ENCODE measurements at regions not wholly inside any gene's neighbourhood (a gene's known extent, or its start where the extent isn't known, plus 50 kb on each side); places are given as distances from the start of the nearest gene placed in this dataset.

DNA sequence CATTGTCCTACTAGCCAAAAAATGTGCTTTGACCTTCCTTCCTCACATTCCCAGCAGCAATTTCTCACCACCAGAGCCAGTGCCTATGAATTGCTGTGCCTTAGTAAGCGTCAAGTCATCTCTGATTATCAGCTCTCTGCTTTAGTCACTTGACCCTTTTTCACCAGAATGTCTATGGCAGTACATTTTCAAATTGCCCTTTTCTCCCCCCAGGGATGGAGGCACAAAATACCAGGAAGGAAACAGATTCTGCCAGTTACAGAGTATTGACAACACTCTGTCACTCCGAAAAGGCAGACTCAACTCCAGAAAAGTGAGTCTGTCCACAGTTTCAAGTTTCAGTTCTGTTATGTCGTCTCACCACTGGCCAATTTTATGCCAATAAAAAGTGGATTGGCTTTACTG, 167.4 kb downstream of the TNFSF18 start:
- TF ChIP-seq, protein P1, sequence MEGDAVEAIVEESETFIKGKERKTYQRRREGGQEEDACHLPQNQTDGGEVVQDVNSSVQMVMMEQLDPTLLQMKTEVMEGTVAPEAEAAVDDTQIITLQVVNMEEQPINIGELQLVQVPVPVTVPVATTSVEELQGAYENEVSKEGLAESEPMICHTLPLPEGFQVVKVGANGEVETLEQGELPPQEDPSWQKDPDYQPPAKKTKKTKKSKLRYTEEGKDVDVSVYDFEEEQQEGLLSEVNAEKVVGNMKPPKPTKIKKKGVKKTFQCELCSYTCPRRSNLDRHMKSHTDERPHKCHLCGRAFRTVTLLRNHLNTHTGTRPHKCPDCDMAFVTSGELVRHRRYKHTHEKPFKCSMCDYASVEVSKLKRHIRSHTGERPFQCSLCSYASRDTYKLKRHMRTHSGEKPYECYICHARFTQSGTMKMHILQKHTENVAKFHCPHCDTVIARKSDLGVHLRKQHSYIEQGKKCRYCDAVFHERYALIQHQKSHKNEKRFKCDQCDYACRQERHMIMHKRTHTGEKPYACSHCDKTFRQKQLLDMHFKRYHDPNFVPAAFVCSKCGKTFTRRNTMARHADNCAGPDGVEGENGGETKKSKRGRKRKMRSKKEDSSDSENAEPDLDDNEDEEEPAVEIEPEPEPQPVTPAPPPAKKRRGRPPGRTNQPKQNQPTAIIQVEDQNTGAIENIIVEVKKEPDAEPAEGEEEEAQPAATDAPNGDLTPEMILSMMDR (IDR thresholded peaks at IDR 0.05; ENCODE audit: control extremely low read depth, extremely low read depth, low read depth, missing control alignments) = no peak
- POLR2A ChIA-PET = no interaction called here
- CTCF ChIA-PET = interaction anchor here (0.9 to 2.6 kb wide), 2 partner anchors 11 to 33 kb away, joined by 3 to 8 read pairs; no protein-coding TSS in a partner anchor
- DNase-seq (ENCODE audit: extremely low spot score) = no peak

DNA sequence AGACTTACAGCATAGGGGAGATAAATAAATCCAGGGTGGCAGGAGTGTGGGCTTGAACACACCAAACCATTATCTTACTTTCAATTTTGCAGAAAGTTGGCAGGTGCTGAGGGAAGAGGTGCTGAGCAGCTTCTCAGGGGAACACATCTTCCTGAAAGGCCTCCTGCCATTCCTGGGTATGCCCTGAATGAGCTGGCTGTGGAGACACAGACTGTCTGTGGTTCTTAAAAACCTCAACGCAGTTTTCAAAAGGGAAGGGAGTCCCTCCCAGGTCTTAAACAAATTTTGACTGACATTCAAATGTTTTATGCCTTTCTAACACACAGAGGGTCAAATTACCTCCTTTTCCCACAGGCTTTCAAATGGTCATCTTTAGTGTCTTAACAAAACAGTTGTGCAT, 166.9 kb downstream of the TNFSF18 start:
- POLR2A ChIA-PET = no interaction called here
- CTCF ChIA-PET = interaction anchor here (0.9 to 2.6 kb wide), 3 partner anchors 11 to 158 kb away, joined by 3 to 8 read pairs (median 3); no protein-coding TSS in a partner anchor
- TF ChIP-seq, protein P1 (IDR thresholded peaks at IDR 0.05; ENCODE audit: control extremely low read depth, extremely low read depth, low read depth, missing control alignments) = no peak
- DNase-seq (ENCODE audit: extremely low spot score) = no peak

DNA sequence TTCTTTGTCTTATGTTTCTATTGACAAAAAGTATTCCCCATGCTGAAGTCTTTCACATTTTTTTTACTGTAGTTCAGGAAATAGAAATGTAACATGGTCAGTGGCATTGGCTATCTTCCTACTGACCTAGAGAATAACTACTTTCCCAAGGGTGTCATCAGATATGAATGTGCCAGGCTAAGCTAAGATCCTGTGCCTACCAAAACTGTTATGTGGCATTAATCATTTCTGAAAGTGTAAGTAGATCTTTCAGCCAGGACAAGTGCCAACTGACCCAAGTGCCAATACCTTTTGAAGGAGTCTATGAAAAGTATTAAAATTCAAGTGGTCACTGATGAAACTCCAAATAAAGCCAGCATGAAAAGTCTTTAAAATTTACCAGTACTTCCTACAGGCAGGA, 165.3 kb downstream of the TNFSF18 start:
- CTCF ChIA-PET = interaction anchor here (0.7 kb wide), 1 partner anchor 22 kb away, joined by 3 read pairs; no protein-coding TSS in a partner anchor
- POLR2A ChIA-PET = no interaction called here

DNA sequence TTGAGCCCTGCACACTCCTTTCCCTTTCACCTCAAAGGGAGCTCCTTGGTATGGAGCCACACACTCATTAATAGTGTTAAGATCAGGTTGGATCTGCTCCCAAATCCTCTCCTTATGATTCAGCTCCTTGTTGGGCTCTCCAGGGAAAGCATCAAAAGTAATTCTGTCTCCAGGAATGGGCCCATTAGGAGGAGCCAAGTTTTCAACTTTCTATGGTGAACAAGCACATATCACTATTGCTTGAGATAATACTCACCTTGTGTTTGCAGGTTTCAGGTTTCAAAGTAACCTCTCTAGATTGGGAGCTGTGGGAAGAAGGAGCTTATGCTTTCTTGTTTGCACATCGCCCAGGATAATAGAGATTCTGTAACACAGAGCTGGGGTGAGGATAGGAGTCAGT, 164.8 kb downstream of the TNFSF18 start:
- TF ChIP-seq, protein P1 (IDR thresholded peaks at IDR 0.05; ENCODE audit: control extremely low read depth, extremely low read depth, low read depth, missing control alignments) = no peak
- CTCF ChIA-PET = interaction anchor here (0.7 kb wide), 1 partner anchor 21 kb away, joined by 3 read pairs; no protein-coding TSS in a partner anchor
- POLR2A ChIA-PET = no interaction called here

More for the DNA sequence above, 165.3 kb downstream of the TNFSF18 start:
- DNase-seq (ENCODE audit: extremely low spot score) = no peak
- TF ChIP-seq, protein P1 (IDR thresholded peaks at IDR 0.05; ENCODE audit: control extremely low read depth, extremely low read depth, low read depth, missing control alignments) = no peak

DNA sequence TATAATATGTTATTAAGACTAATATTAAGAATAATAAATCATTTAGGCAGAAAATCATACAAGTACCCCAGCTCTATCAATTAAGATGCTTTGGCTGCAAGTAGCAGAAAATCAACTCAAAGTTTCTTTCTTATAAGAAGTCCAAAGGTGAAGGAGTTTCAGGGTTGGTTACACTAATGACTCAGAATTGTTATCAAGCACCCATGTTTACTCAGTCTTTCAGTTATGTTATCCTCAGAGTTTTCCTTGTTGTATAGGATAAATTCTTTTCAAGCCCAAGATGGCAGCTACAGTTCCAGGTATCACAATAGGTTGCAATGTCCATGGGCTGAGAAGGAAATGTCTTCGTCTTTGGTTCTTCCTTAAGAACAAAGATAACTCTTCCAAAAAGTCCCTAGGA, 163.6 kb downstream of the TNFSF18 start:
- TF ChIP-seq, protein P1 (IDR thresholded peaks at IDR 0.05; ENCODE audit: control extremely low read depth, extremely low read depth, low read depth, missing control alignments) = no peak
- DNase-seq (ENCODE audit: extremely low spot score) = no peak
- ChIA-PET POLR2A (no interaction called here), CTCF (no interaction called here)

More for the DNA sequence above, 164.8 kb downstream of the TNFSF18 start:
- no peak for DNase-seq (ENCODE audit: extremely low spot score)

DNA sequence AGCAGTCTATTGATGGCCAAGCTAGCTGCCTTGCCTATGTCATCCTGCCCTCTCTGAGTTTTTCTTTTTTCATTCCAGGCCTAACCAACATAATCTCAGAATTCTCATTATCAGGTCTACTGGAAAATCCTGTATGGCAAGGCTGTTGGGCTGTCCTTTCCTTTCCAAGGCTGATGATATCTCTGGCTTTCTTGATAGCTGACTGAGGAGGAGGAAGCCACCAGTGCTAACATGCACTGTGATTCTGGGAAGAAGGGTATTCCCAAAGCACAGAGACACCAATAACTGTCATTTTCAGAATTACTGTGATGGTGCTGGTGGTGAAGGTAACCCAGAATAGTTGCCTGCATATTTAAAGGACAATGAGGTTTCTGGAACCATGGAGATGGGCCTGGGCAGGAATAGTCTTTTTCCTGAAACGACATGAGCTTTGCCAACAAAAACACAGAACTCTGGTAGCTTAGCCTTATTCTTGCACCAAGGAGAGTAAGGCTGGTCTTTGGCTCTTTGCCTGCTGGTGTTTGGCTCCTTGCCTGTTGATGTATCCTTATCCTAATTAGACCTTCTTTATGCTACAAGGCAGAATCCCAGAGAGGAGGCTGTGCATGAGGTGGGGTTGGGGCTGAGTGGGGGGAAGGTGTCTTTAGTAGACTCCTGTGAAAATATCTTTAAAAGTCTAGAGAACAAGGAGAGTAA, 157.4 kb downstream of the TNFSF18 start:
- ChIA-PET POLR2A (no interaction called here), CTCF (interaction anchor here (1.4 kb wide), 1 partner anchor 32 kb away, joined by 3 read pairs; no protein-coding TSS in a partner anchor)
- TF ChIP-seq, protein P1 (IDR thresholded peaks at IDR 0.05; ENCODE audit: control extremely low read depth, extremely low read depth, low read depth, missing control alignments) = no peak
- no peak for DNase-seq (ENCODE audit: extremely low spot score)

Data from GM10248 (cell line).